Keratinocyte (primary cell): ENCODE measurements at regions not wholly inside any gene's neighbourhood (a gene's known extent, or its start where the extent isn't known, plus 50 kb on each side); places are given as distances from the start of the nearest gene placed in this dataset.

Experiments used
- DNase-seq: peaks from one replicate; pipeline ENCODE4 v3.0.0-alpha.2; 2011; ENCODE audit warnings: low read depth, missing footprints, low spot score
- FAIRE-seq: peaks from 2 replicates; lab custom pipeline; 2011; peaks lifted over from hg19 to GRCh38; lab: Jason Lieb, UNC
- H2AFZ ChIP-seq: 2 replicates; pipeline ENCODE4 v1.6.0; 2012; ENCODE audit warnings: low read length, control low read depth, inconsistent platforms; ENCODE audit not compliant: control insufficient read depth
- H3K27ac ChIP-seq: 2 replicates; pipeline ENCODE4 v1.5.1; 2011; ENCODE audit warnings: low read length; ENCODE audit not compliant: control insufficient read depth, insufficient read depth
- H3K27me3 ChIP-seq: 3 replicates; pipeline ENCODE4 v1.6.0; 2011; ENCODE audit warnings: low read length; ENCODE audit not compliant: control insufficient read depth, insufficient read depth; ENCODE audit errors: extremely low read depth
- H3K36me3 ChIP-seq, 2 experiments: 2 replicates in 1 of 2; 3 replicates in 1 of 2; pipeline ENCODE4 v1.5.1; 2011; ENCODE audit warnings: low read length in 2 of 2, mild to moderate bottlenecking in 1 of 2; ENCODE audit not compliant: control insufficient read depth in 2 of 2, insufficient read depth in 2 of 2; ENCODE audit errors: extremely low read depth in 1 of 2
- H3K4me1 ChIP-seq: 3 replicates; pipeline ENCODE4 v1.5.1; 2011; ENCODE audit warnings: low read length; ENCODE audit not compliant: control insufficient read depth, insufficient read depth; ENCODE audit errors: extremely low read depth
- H3K4me2 ChIP-seq: 3 replicates; pipeline ENCODE4 v1.6.0; 2011; ENCODE audit warnings: low read depth, low read length; ENCODE audit not compliant: control insufficient read depth, insufficient read depth; ENCODE audit errors: extremely low read depth
- H3K4me3 ChIP-seq, 3 experiments: fragments of 200-600 bp in 1 of 3; sonication (generic) in 1 of 3; 2 replicates in 2 of 3; 3 replicates in 1 of 3; pipeline ENCODE4 v1.5.1; 2011 to 2016; ENCODE audit warnings: low read length in 3 of 3, mild to moderate bottlenecking in 3 of 3, control low read depth in 2 of 3, inconsistent platforms in 1 of 3, low read depth in 1 of 3, mixed read lengths in 1 of 3, mixed run types in 1 of 3, moderate library complexity in 1 of 3; ENCODE audit not compliant: control insufficient read depth in 2 of 3, insufficient read depth in 2 of 3; ENCODE audit errors: extremely low read depth in 1 of 3
- H3K79me2 ChIP-seq: 2 replicates; pipeline ENCODE4 v1.6.0; 2012; ENCODE audit warnings: low read length; ENCODE audit not compliant: control insufficient read depth, insufficient read depth
- H3K9ac ChIP-seq: 3 replicates; pipeline ENCODE4 v1.6.0; 2011; ENCODE audit warnings: low read length; ENCODE audit not compliant: control insufficient read depth, insufficient read depth; ENCODE audit errors: extremely low read depth
- H3K9me1 ChIP-seq: 3 replicates; pipeline ENCODE4 v1.6.0; 2011; ENCODE audit warnings: low read length; ENCODE audit not compliant: control insufficient read depth, insufficient read depth; ENCODE audit errors: extremely low read depth
- H3K9me3 ChIP-seq: 2 replicates; pipeline ENCODE4 v1.5.1; 2012; ENCODE audit warnings: low read depth, low read length; ENCODE audit not compliant: control insufficient read depth
- H4K20me1 ChIP-seq: 3 replicates; pipeline ENCODE4 v1.6.0; 2011; ENCODE audit warnings: low read length; ENCODE audit not compliant: control insufficient read depth, insufficient read depth; ENCODE audit errors: extremely low read depth
- EZH2 ChIP-seq: IDR thresholded peaks from one replicate; pipeline ENCODE4 v1.6.1; 2012; ENCODE audit warnings: inconsistent platforms, mild to moderate bottlenecking, low read length, moderate library complexity
- dilution Hi-C: fragments of 300-500 bp; cut with MboI; formaldehyde crosslinking; loops from one replicate; pipeline ENCODE4 v1.7.0; 2020; ENCODE audit warnings: low sequenced_read_pairs; ENCODE audit not compliant: extremely low pct_ligation_motif_present
- TF ChIP-seq, protein P1 (sequence below), 3 experiments: IDR thresholded peaks in 1 of 3; conservative IDR thresholded peaks in 1 of 3; optimal IDR thresholded peaks in 1 of 3; 2 replicates in 2 of 3; 3 replicates in 1 of 3; pipeline versions ENCODE3 to v1.5.1; 2011; ENCODE audit warnings: low read length in 3 of 3, mild to moderate bottlenecking in 3 of 3, moderate library complexity in 2 of 3, control low read depth in 1 of 3, inconsistent platforms in 1 of 3; ENCODE audit not compliant: insufficient read depth in 2 of 3; ENCODE audit errors: extremely low read depth in 1 of 3

DNA sequence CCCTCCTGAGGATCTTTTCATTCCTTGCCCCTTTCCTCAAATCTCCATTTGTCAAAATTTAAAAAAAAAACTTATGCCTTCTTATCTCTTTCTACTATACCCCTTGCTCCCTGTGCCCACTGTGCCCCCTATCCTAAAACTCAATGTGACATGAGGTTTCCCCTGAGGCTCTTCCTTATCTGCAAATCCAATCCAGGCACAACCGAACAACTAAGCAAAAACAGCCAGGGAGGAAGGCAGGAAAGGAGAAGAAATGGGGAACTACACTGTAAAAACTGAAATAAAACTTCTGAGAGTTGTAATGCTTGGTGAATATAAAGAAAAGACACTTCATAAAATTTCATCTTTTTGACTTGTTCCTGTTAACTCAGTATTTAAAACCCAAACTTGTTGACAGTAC, 54.2 kb downstream of the CRPPA start:
- no peak for DNase-seq
- no peak overlapping the region for H3K27ac ChIP-seq
- H3K36me3 ChIP-seq, result no peaks in the 10 kb centered on the region
- no peaks in the 10 kb centered on the region for H3K9me1 ChIP-seq
- H3K9me3 ChIP-seq, result no peaks in the 10 kb centered on the region
- H3K4me1 ChIP-seq, result no peaks in the 10 kb centered on the region
- H2AFZ ChIP-seq, result no peak overlapping the region
- H3K4me3 ChIP-seq, result no peak overlapping the region
- H3K27me3 ChIP-seq, result no peaks in the 10 kb centered on the region
- FAIRE-seq, result no peak
- no peaks in the 10 kb centered on the region for H3K79me2 ChIP-seq
- no peaks in the 10 kb centered on the region for H4K20me1 ChIP-seq
- no peak overlapping the region for H3K4me2 ChIP-seq
- TF ChIP-seq EZH2, result no peak
- TF ChIP-seq, protein P1, sequence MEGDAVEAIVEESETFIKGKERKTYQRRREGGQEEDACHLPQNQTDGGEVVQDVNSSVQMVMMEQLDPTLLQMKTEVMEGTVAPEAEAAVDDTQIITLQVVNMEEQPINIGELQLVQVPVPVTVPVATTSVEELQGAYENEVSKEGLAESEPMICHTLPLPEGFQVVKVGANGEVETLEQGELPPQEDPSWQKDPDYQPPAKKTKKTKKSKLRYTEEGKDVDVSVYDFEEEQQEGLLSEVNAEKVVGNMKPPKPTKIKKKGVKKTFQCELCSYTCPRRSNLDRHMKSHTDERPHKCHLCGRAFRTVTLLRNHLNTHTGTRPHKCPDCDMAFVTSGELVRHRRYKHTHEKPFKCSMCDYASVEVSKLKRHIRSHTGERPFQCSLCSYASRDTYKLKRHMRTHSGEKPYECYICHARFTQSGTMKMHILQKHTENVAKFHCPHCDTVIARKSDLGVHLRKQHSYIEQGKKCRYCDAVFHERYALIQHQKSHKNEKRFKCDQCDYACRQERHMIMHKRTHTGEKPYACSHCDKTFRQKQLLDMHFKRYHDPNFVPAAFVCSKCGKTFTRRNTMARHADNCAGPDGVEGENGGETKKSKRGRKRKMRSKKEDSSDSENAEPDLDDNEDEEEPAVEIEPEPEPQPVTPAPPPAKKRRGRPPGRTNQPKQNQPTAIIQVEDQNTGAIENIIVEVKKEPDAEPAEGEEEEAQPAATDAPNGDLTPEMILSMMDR (optimal IDR thresholded peaks at IDR 0.05 in 1 of 3, IDR thresholded peaks at IDR 0.05 in 1 of 3, conservative IDR thresholded peaks at IDR 0.05 in 1 of 3; ENCODE audit: extremely low read depth in 1 of 3, insufficient read depth in 2 of 3, low read length in 3 of 3), result no peak
- no peak overlapping the region for H3K9ac ChIP-seq
- dilution Hi-C loops, result no loop called here

DNA sequence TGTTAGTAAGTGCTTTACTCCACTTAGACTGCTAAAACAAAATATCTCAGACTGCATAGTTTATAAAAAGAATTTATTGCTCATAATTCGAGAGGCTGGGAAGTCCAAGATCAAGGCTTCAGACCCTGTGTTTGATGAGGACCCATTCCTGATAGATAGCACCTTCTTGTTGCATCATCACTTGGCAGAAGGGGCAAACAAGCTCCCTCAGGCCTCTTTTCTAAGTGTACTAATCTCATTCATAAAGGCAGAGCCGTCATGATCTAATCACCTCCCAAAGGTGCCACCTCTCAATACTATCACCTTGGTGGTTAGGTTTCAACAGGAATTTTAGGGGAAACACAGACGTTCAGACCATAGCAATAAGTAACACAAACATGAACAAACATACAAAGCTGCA, 55.4 kb downstream of the CRPPA start:
- no peaks in the 10 kb centered on the region for H3K4me1 ChIP-seq
- DNase-seq, result no peak
- no peak overlapping the region for H3K4me2 ChIP-seq
- H2AFZ ChIP-seq, result no peak overlapping the region
- no peaks in the 10 kb centered on the region for H3K9me1 ChIP-seq
- no peak for FAIRE-seq
- H3K27ac ChIP-seq, result no peak overlapping the region
- no peak overlapping the region for H3K4me3 ChIP-seq
- no peaks in the 10 kb centered on the region for H3K9me3 ChIP-seq
- H3K9ac ChIP-seq, result no peak overlapping the region
- dilution Hi-C loops, result no loop called here
- H4K20me1 ChIP-seq, result no peaks in the 10 kb centered on the region
- no peaks in the 10 kb centered on the region for H3K36me3 ChIP-seq
- H3K79me2 ChIP-seq, result no peaks in the 10 kb centered on the region
- H3K27me3 ChIP-seq, result no peaks in the 10 kb centered on the region
- no peak for TF ChIP-seq EZH2
- TF ChIP-seq, protein P1 (optimal IDR thresholded peaks at IDR 0.05 in 1 of 3, IDR thresholded peaks at IDR 0.05 in 1 of 3, conservative IDR thresholded peaks at IDR 0.05 in 1 of 3; ENCODE audit: extremely low read depth in 1 of 3, insufficient read depth in 2 of 3, low read length in 3 of 3), result no peak
